ENCODE measurements at regions not wholly inside any gene's neighbourhood (a gene's known extent, or its start where the extent isn't known, plus 50 kb on each side); places are given as distances from the start of the nearest gene placed in this dataset.

DNA sequence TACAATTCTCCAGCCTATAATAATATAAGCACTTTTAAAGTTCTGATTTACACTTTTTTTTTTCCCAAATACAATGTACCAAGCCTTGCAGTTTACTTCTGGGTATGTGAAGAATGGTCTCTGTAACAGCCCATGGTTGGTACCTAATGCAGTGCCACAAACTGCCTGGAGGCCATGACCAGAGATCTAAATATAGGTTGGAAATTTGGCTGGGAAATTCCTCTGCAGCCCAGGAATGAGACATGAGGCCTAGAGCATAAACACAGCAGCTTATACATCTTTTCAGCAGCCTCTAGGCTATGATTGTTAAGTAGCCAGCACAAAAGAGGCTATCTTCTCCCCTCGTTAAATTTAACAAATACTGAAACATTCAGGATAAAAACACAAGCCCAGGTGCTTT is 432.0 kb upstream of the FAM98A start:
- no peak for DNase-seq (ENCODE audit: low spot score)

DNA sequence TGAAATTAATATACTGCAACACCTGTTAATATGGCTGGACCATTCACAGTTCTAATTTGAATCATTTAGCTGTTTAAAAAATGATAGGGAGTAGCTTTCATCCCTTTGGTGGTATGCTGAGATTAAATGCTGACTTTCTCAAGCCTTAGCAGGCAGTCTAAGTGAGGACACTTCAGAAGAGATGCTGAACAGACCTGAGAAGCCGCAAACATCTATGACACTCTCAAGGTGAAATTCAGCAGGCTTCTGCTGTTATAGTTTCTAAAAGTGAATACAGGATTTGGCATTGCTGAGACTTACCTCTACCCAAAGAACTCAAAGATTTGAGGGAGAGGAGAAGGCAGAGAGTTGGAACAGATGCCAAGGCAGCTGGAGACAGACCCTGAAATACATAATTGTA is 431.2 kb upstream of the FAM98A start:
- DNase-seq (ENCODE audit: low spot score), result no peak

DNA sequence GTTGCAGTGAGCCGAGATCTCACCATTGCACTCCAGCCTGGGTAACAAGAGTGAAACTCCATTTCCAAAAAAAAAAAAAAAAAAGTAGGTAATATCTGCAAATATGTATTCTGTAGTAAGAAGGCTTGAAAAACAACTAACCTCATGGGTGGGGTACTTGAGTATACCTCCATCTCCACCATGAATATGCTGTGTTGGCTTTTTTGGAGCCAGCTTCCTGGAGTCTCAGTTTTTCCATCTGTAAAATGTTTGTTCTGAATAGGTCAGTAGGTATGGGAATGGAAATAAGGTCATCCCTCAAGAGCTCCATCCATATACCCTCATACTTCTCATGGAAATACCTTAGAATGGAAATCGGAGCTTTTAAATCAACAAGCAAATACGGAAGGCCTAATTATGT is 430.0 kb upstream of the FAM98A start:
- DNase-seq (ENCODE audit: low spot score), result no peak

DNA sequence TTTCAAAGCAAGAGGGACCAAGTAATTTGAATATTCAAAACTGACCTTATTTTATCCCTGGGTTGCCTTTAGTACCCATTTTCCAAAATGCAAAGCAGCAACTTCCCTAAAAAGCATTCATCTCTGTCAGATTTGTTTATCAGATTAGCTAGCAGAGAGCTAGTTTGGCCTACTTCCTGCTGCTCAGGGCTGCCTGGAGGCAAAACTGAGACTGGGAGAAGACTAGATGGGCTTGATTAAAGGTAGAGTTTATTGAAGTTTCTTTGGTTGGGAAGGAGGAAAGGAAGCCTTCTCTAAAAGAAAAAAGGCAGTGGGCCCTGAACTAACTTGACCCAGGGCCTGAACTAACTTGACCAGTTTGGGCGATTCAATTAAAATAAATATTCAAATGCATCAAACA is 426.1 kb upstream of the FAM98A start:
- DNase-seq (ENCODE audit: low spot score), result no peak

DNA sequence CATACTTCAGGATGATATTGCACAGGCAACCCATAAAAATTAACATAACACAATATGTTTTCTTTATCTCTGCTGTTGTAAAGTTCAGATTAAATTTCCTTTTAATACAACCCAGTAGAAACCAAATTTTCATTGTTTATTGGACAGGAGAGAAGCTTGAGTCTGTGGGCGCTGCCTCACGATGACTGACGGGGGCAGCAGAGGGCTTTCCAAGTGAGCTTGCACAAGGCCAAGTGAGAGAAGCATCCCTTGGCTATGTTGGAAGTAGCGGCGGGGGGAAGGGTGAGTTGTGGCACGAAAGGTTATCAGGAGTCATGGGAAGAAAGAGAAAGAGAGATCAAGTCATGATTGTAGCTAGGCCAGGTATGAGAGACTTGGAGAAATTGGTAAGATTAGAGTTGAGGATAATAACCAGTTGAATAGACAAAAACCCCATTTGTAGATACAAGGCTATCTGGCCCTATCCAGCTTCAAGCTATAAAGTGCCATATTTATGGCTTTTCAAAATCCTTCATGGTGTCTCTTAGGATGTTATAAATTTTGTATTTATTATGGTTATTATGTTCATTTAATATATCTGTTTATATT is 413.7 kb upstream of the FAM98A start:
- no peak for DNase-seq (ENCODE audit: low spot score)

DNA sequence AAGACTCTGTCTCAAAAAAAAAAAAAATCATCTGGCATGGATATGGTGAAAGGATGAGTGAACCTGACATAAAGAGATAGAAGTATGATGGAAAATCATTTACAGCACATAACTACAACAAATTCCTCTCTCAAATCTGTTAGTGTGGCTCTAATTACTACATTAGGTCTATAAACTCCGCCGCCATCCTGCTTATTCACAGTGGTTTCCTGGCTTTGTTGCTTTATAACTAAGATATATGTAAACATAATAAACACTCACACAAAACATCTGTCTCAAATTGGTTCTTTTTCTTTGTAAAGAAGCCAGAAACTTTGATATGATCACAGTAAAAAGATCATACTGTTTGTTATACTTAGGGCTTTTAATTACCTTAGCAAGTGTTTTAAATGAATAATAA is 412.6 kb upstream of the FAM98A start:
- no peak for DNase-seq (ENCODE audit: low spot score)

DNA sequence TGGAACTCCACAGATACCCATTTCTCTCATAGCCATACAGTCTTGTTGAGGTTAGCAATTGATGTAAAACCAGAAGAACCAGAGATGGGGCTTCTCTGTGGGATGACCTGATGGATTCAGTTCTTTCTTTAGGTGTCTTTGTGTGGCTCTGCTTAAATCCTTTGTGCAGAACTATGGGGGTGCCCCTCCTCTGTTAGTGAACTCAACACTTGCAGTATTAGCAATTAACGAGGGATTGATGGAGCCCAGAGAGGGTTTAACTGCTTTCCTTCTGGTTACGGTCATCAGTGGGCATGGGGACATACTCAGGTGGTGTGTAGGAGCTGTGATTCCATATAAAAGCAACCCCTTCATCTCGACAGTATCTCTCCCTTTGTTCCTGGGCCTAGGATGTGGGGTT is 406.8 kb upstream of the FAM98A start:
- no peak for DNase-seq (ENCODE audit: low spot score)

DNA sequence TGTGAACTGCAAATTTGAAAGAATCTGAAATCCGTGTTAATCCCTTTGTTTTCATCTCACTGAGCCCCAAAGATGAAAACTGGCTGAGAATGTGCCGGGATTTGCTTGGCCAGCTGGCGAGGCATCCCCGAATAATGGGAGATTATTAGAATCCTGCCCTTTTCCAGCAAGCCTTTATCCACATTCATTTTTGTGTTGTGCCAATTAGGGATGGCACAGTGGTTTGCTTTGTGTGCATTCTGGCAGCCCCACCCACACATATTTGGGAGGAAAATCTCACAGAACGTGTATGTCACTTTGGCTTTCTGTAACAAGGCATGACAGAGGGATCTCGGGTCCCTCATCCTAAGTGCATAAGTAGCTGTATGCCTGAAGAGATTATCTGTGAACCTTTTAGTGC is 405.8 kb upstream of the FAM98A start:
- DNase-seq (ENCODE audit: low spot score), result no peak

DNA sequence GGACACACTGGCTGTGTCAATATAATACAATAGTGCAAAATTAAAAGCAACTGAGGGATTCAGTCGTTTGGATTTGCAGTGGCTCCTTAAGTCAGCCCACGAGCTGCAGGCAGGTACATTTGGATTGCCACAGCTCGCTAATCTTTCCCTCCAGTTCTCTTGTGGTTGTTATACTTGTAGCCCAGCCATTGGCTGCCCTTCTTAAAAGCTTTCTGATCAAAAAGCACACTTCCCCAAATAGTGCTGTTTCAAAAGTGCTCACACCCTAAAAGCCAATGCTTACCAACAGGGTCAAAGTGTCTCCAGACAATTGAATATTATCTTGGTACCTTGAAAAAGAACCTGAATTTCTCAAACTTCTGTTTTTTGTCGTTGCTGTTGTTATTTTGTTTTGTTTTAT is 404.7 kb upstream of the FAM98A start:
- DNase-seq (ENCODE audit: low spot score), result no peak

DNA sequence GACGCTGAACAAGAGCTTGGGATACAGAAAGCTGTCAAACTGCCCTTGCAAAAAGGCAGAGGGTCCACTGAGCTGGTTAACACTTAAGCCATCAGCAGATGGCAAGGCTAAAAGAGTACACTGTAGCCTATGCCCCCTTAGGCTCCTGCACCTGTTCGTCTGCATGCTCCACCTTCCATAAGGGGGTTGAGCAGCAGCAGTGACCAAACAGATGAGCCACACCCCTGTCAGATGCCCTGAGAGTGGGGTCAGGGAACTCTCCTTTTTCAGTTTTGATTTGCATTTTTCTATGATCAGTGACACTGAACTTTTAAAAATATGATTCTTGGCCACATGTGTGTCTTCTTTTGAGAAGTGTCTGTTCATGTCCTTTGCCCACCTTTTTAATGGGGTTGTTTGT is 402.5 kb upstream of the FAM98A start:
- no peak for DNase-seq (ENCODE audit: low spot score)

DNA sequence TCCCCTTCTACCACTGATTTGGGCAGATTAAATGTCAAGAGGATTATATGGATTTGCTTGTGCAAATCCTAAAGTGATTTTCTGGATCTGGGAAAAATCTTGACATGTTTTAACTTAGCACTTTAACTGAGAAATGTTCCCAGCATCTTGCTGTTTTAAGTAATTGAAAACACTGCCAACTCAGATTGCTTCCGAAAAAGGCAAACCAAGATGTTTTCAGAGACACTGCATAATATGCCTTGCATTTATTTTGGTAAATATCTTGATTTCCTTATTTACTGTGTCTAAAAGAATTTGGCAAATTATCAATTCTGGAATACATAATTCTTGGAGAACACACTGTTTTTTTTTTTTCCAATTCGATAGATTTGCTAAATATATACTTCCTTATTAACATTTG is 385.0 kb upstream of the FAM98A start:
- DNase-seq (ENCODE audit: low spot score), result no peak

DNA sequence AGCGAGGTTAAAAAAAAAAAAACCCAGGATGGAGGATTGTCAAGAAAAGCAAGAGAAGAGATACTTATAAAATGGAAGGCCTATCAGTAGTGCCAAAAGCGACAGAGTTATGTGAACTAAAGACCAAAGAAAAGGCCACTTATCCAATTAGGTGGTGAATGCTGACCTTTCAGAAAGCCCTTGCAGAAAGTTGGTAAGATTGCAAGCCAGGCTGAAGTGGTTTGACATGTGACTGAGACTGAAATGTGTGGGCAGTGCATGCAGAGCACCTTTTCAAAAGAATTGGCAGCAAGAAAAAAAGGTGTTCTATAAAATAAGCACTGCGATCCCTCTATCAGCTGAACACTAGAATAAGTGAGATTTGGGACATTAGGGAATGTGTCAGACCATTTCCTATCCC is 379.4 kb upstream of the FAM98A start:
- no peak for DNase-seq (ENCODE audit: low spot score)

DNA sequence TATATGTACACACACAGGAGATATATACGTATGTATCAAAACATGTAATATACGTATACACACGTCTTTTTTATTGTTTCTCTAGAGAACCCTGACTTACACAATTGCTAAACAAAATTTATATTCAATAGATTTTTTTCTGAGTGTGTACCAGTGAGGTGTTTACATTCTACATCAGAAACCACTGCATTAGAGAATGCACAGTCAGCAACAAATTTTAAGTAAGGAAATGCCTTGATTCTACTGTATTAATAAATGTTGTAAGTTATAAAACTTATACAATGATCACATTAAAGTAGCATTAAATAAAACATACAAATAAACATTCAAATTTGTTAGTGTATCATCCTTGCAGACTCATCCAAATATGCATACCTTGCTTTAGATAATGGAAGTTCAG is 376.4 kb upstream of the FAM98A start:
- no peak for DNase-seq (ENCODE audit: low spot score)

DNA sequence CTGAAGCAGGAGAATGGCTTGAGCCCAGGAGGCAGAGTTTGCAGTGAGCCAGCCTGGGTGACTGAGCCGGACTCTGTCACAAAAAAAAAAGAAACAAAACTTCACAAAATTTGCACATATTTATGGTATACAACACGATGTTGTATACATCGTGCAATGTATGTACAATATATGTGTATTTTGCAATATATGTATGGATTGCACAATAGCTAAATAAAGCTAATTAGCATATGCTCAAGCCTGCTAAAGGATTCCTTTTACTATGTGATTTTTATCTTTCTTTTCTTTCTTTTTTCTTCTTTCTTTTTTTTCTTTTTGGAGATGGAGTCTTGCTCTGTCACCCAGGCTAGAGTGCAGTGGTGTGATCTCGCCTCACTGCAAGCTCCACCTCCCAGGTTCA is 368.0 kb upstream of the FAM98A start:
- no peak for DNase-seq (ENCODE audit: low spot score)

DNA sequence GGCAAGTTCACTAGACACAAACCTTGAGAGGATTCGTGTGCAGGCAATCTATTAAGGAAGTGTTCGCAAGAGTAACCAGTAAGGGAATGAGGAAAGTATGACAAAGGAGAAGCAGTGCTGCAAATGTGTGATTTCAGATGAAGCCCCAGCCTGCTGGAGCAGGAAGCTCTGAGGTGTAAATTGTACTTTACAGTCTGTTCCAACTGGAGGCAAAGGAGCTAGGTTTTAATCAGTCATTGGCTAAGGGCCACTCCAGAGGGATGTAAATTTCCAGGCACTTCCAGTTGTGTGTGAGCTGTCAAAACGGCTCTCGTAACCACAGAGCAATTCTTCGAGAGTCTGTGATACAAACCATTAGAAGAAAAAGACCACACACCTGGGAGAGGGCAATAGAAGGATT is 359.5 kb upstream of the FAM98A start:
- DNase-seq (ENCODE audit: low spot score), result no peak

DNA sequence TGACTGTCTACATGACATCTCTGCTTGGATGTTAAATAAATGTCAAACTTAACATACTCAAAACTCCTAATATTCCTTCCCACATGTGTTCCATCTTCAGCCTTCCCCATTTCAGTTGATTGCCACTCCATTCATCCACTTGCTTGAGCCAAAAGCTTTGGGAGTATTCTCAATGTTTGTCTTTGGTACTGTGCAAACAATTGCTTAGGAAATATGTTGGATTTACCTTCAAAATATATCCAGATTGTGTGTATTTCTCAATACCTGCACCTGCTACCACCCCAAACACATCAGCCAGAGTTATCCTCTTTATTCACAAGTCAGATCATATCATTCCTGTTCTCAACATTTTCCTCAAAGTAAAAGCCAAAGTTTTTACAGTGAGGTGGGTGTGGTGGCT is 350.3 kb upstream of the FAM98A start:
- DNase-seq (ENCODE audit: low spot score), result no peak

DNA sequence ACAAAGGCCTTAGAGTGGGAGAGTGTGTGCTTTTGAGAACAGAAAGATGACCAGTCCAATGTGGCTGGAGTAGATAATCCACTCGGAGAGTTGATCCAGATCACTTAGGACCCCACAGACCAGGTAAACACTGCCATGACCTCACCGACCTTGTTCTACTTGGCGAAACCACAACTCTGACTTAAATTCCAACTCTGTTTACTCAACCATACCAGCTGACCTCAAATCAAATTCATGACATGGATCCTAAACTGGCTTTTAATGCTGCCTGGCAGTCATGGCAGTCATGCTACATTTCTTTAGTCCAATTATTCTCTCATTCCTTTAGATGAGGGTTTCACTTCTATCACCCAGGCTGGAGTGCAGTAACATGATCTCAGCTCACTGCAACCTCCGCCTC is 347.1 kb upstream of the FAM98A start:
- DNase-seq (ENCODE audit: low spot score), result no peak

DNA sequence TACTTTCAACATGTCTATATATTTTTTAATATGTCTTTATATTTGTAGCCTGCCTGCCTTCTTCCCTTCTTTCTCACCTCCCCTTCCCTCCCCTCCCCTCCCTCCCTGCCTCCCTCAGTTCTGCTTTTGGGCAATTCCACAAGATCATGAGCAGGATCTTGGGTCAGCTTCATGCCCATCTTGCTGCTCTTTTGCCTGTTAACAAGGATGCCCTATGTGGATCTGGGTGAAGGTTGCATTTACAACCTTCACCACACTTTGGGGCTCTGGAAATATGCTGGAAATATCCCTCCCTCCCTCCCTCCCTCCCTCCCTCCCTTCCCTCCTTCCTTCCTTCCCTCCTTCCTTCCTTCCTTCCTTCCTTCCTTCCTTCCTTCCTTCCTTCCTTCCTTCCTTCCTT is 334.1 kb upstream of the FAM98A start:
- DNase-seq (ENCODE audit: low spot score), result no peak

DNA sequence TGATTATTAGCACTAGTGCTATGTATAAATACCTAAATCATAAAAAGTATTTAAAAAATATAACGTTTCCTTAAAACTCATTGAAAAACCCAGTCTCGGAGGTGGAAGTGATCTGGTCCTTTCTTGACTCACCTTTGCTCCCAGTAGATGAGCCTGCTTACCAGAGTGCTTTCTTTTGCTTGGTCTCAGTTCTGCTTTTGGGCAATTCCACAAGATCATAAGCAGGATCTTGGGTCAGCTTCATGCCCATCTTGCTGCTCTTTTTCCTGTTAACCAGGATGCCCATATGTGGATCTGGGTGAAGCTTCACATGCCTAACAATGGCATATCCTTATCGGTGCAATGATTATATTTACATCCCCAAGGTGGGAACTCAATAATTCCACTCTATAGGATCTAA is 332.1 kb upstream of the FAM98A start:
- DNase-seq (ENCODE audit: low spot score), result no peak

DNA sequence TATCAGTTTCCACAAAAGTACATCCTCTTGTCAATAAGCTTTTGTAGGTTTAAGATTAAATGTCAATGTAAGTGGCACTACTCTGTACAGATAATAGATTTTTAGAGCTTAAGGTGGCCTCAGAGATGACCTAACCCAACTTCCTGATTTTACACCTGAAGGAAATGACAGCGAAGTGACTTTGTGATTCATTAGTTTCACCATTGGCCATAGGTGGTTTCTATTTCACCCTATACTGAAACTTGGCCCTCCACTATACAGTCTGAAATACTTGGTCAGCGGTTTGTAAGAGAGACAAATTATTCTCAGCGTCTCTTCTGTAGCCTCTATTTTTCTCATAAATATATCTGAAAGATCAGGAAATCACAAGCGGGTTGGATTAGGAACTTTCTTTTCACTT is 330.4 kb upstream of the FAM98A start:
- DNase-seq (ENCODE audit: low spot score), result no peak

DNA sequence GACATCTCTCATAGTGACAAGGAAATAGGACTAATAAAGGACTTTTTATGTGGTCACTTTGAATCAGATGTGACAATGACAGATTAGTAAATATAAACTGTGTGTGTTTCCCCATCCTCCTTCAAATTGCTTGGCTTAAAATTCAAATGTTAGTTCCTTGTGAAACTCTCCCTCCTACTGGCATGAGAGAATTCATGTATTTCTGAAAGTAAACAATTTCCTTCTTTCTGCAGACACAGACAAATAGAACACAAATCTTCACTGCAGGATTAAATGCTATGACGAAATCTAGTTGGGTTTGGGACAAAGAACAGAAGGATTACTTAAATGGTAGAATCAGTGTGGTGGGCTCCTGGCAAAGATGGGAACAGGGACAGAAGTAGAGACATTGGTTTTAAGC is 328.7 kb upstream of the FAM98A start:
- no peak for DNase-seq (ENCODE audit: low spot score)

DNA sequence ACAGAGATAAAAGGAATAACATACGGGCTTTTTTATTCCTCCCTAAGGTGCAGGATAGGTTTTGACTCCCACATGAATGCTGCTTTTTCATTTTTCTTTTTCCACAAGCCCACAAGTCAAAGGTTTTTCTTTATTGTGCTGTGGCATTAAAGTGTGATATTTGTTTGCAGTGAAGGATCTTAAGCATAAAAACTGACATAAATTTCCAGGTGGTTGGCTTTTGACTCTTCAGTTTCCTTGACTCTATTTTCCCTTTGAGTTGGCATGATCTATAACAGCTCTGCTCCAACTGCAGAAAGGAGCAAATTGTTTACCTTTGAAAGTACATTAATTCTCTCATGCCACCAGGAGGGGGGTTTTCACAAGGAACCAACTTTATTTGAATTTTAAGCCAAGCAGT is 326.2 kb upstream of the FAM98A start:
- DNase-seq (ENCODE audit: low spot score), result no peak

DNA sequence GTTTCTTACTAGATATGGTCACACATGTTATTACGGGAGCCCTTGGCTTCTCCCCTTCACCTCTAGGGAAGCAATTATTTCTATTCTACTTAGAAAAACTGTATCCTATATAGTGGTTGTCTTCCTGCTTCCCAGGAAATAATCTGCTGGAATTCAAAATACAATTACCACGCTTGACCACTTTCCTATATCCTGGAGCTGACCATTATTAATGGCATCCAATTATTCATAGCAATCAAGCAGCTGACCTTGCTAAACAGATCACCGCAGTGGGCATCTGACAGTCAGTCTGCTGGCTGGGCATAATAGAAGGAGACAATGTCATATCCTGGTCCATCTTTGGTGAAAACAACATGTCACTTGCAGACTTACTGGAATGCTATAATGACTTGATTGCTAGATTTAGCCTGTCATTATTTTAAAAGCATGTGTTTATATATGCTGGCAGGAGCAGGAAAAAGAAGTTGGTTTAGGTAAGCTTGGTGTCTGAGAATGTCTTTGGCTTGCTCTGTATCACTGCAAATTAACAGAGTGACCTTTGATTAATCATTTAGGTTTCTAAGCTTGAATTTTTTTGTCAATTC is 325.6 kb upstream of the FAM98A start:
- no peak for DNase-seq (ENCODE audit: low spot score)

DNA sequence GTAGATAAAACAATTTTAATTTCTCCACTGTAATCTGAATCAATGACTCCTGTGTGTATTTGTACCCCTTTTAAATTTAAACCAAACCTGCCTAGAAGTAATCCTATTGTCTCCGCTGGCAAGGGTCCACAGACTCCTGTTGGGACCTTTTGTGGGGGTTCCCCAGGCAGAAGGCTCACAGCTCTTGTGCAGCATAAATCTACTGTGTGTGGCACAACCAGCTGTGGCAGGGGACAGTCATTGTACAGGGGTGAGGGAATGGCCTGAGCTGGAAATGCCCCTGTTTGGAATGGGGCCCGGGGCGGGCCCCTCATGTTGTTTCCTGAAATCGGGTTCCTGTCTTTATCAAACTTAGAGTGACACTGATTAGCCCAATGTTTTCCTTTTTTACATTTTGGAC is 318.2 kb upstream of the FAM98A start:
- DNase-seq (ENCODE audit: low spot score), result no peak

Data from mesenteric fat pad (tissue), 1 donor.